ENCODE measurements at regions not wholly inside any gene's neighbourhood (a gene's known extent, or its start where the extent isn't known, plus 50 kb on each side); places are given as distances from the start of the nearest gene placed in this dataset.

DNA sequence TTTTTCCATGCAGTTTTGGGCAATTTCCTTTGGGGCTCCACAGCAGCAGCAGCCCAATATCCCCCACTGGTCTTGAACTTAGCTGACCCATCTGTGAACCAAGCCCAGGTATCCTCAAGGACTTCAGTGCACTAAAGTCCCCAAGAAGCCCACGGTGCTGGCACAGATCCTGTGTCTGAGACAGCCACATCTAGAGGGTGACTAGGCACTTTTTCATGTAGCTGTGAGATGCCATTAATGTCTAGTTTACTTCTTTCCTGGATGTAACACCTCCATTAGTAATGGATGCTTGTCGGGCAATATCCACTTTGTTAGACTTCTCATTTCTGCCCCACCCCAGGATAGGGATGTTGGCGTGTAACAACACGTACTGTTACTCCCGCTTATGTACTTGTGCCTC, 117.9 kb downstream of the GPCPD1 start:
- H3K9me3 Mint-ChIP-seq: no peaks in the 10 kb centered on the region
- Histone ChIP-seq H2BK120ac (ENCODE audit: low read depth, low read length, poor library complexity, severe bottlenecking) (no peak overlapping the region), H2BK20ac (ENCODE audit: low read depth, low read length, poor library complexity, severe bottlenecking) (no peak overlapping the region), H3K56ac (ENCODE audit: insufficient read length, low read depth, low read length) (no peak overlapping the region), H3K4me1 (ENCODE audit: insufficient read depth, low read length) (no peaks in the 10 kb centered on the region), H3K9me3 (ENCODE audit: control insufficient read depth, low read depth, low read length) (no peaks in the 10 kb centered on the region), H3K23me2 (ENCODE audit: insufficient read length, low read depth, low read length, poor library complexity, severe bottlenecking) (no peaks in the 10 kb centered on the region), H3K14ac (ENCODE audit: insufficient read depth, low read length) (no peak overlapping the region), H3K79me2 (ENCODE audit: insufficient read depth, low read length) (no peaks in the 10 kb centered on the region), H4K91ac (ENCODE audit: insufficient read length, low read depth, low read length) (no peak overlapping the region), H3K9ac (ENCODE audit: extremely low read depth, insufficient read length, low read length) (no peak overlapping the region), H3K79me1 (ENCODE audit: insufficient read depth, low read depth, low read length, poor library complexity, severe bottlenecking) (no peaks in the 10 kb centered on the region), H3K27me3 (ENCODE audit: insufficient read depth, low read length) (no peaks in the 10 kb centered on the region), H2AFZ (ENCODE audit: low read length) (no peak overlapping the region), H4K8ac (replicated peaks; ENCODE audit: insufficient read length, low read depth, low read length) (no peak overlapping the region), H3K18ac (ENCODE audit: insufficient read length, low read depth, low read length) (no peak overlapping the region), H2AK5ac (ENCODE audit: insufficient read length, low read length) (no peak overlapping the region), H3K27ac (ENCODE audit: insufficient read length, low read depth, low read length) (no peak overlapping the region), H2BK15ac (ENCODE audit: low read depth, low read length) (no peak overlapping the region), H2BK12ac (ENCODE audit: insufficient read length, low read depth, low read length) (no peak overlapping the region), H3K23ac (ENCODE audit: insufficient read length, low read depth, low read length) (no peak overlapping the region), H3K4ac (ENCODE audit: low read depth, low read length) (no peak overlapping the region), H3T11ph (ENCODE audit: low read length) (no peak overlapping the region), H4K5ac (ENCODE audit: insufficient read length, low read depth, low read length) (no peak overlapping the region), H3K4me2 (ENCODE audit: insufficient read depth, insufficient read length, low read length) (no peak overlapping the region), H4K20me1 (ENCODE audit: control insufficient read depth, insufficient read depth, insufficient read length) (no peaks in the 10 kb centered on the region), H2BK5ac (ENCODE audit: insufficient read length, low read length) (no peak overlapping the region)
- TF ChIP-seq, protein P1, sequence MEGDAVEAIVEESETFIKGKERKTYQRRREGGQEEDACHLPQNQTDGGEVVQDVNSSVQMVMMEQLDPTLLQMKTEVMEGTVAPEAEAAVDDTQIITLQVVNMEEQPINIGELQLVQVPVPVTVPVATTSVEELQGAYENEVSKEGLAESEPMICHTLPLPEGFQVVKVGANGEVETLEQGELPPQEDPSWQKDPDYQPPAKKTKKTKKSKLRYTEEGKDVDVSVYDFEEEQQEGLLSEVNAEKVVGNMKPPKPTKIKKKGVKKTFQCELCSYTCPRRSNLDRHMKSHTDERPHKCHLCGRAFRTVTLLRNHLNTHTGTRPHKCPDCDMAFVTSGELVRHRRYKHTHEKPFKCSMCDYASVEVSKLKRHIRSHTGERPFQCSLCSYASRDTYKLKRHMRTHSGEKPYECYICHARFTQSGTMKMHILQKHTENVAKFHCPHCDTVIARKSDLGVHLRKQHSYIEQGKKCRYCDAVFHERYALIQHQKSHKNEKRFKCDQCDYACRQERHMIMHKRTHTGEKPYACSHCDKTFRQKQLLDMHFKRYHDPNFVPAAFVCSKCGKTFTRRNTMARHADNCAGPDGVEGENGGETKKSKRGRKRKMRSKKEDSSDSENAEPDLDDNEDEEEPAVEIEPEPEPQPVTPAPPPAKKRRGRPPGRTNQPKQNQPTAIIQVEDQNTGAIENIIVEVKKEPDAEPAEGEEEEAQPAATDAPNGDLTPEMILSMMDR (conservative IDR thresholded peaks at IDR 0.05): no peak
- WGBS (ENCODE audit: extremely low coverage, insufficient read length, low lambda C conversion rate): no CpG with 5 or more reads among the region's 5 CpGs
- no peaks in the 10 kb centered on the region for H3K36me3 Mint-ChIP-seq (ENCODE audit: insufficient read depth in 1 of 3, low read depth in 3 of 3)
- no peak overlapping the region for H3K27ac Mint-ChIP-seq
- no peak for DNase-seq
- no peak overlapping the region for H3K4me3 Mint-ChIP-seq
- H3K27me3 Mint-ChIP-seq (ENCODE audit: low read depth): peaks cover 10% of the 10 kb centered on the region
- H3K4me1 Mint-ChIP-seq: 0 out of 4 replicates have a peak, but pooled peaks cover 0 to 2% of the 10 kb centered on the region in 2 experiments

Measured in H9 (cell line).